PC-9 (cell line): ENCODE measurements at regions not wholly inside any gene's neighbourhood (a gene's known extent, or its start where the extent isn't known, plus 50 kb on each side); places are given as distances from the start of the nearest gene placed in this dataset.

ENCODE experiments used
- BruUV-seq: library from RNA; stranded (reverse); fragments of 400-500 nt; replicated peaks from 2 replicates; lab custom pipeline; 2021; lab: Mats Ljungman, UMichigan
- CTCF ChIA-PET: fragments of 300-600 bp; sonication (Branson Sonifier 250); formaldehyde crosslinking; loops from one replicate; lab custom pipeline; 2022; ENCODE audit warnings: antibody characterized with exemption; lab: Charles Lee
- POLR2A ChIA-PET: fragments of 300-600 bp; sonication (Branson Sonifier 250); formaldehyde crosslinking; loops from one replicate; lab custom pipeline; 2022; ENCODE audit warnings: antibody characterized with exemption; ENCODE audit not compliant: unreplicated experiment; lab: Charles Lee
- DNase-seq, 2 experiments: peaks; one replicate each; pipeline versions ENCODE4 v3.0.0 to v3.0.0-alpha.2; 2015 to 2022; ENCODE audit warnings: mixed read lengths in 1 of 2
- H2AFZ ChIP-seq: fragments of 200-600 bp; sonication (generic); 2 replicates; pipeline ENCODE4 v1.8.1; 2017; ENCODE audit warnings: antibody characterized with exemption
- H3F3A ChIP-seq: fragments of 200-600 bp; sonication (generic); 2 replicates; pipeline ENCODE4 v1.8.1; 2017; ENCODE audit warnings: antibody characterized with exemption, mild to moderate bottlenecking, low read depth; ENCODE audit not compliant: insufficient read depth
- H3K27ac ChIP-seq: fragments of 200-600 bp; sonication (generic); 2 replicates; pipeline ENCODE4 v1.6.1; 2016; ENCODE audit warnings: mixed run types
- H3K27me3 ChIP-seq: fragments of 200-600 bp; sonication (generic); 2 replicates; pipeline ENCODE4 v1.6.1; 2016; ENCODE audit warnings: low read depth, mixed run types; ENCODE audit not compliant: insufficient read depth
- H3K36me3 ChIP-seq: fragments of 200-600 bp; sonication (generic); 2 replicates; pipeline ENCODE4 v1.6.1; 2016; ENCODE audit warnings: low read depth, mixed run types
- H3K4me1 ChIP-seq: fragments of 200-600 bp; sonication (generic); replicated peaks from 2 replicates; pipeline ENCODE4 v1.6.1; 2016; ENCODE audit warnings: mixed run types; ENCODE audit not compliant: insufficient read depth
- H3K4me2 ChIP-seq: fragments of 200-600 bp; sonication (generic); 2 replicates; pipeline ENCODE4 v1.6.1; 2017; ENCODE audit warnings: mixed run types
- H3K4me3 ChIP-seq: fragments of 200-600 bp; sonication (generic); 2 replicates; pipeline ENCODE4 v1.6.1; 2016; ENCODE audit warnings: mixed run types
- H3K79me2 ChIP-seq: fragments of 200-600 bp; sonication (generic); 2 replicates; pipeline ENCODE4 v1.6.1; 2017; ENCODE audit warnings: low read depth, mixed run types
- H3K9me2 ChIP-seq: fragments of 200-600 bp; sonication (generic); 2 replicates; pipeline ENCODE4 v1.8.1; 2017; ENCODE audit warnings: mild to moderate bottlenecking; ENCODE audit not compliant: insufficient read depth
- H3K9me3 ChIP-seq: fragments of 200-600 bp; sonication (generic); 2 replicates; pipeline ENCODE4 v1.8.1; 2016; ENCODE audit warnings: low read depth; ENCODE audit not compliant: insufficient read depth
- H4K20me1 ChIP-seq: fragments of 200-600 bp; sonication (generic); 2 replicates; pipeline ENCODE4 v1.8.1; 2017; ENCODE audit not compliant: insufficient read depth
- CTCF ChIP-seq: fragments of 200-600 bp; sonication (generic); conservative IDR thresholded peaks from 2 replicates; pipeline ENCODE4 v1.6.1; 2017; ENCODE audit warnings: mixed run types, antibody characterized with exemption, mild to moderate bottlenecking, moderate library complexity
- EZH2 ChIP-seq: fragments of 200-600 bp; sonication (generic); IDR thresholded peaks from 2 replicates; pipeline ENCODE4 v1.8.0; 2017; ENCODE audit warnings: antibody characterized with exemption, low read depth
- intact Hi-C: fragments of 100-400 bp; cut with micrococcal nuclease; formaldehyde crosslinking; loops from one replicate; pipeline ENCODE4 v1.10.0; 2022; ENCODE audit not compliant: unreplicated experiment

DNA sequence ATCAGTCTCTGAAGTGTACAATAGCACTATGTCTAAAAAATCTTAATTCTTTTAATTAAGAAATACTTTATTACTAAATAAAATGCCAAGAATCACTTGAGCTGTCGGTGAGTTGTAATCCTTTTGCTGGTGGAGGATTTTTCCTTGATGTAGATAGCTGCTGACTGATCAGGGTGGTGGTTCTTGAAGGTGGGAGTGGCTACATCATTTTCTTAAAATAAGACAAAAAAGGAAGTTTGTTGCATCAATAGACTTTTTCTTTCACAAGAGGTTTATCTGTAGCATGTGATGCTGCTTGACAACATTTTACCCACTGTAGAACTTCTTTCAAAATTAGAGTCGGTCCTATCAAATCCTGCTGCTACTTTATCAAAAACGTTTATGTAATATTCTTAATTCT lies 68.8 kb upstream of the ZC4H2 start:
- CTCF ChIA-PET, result no interaction called here
- H2AFZ ChIP-seq, result no peak overlapping the region
- H3K27me3 ChIP-seq, result no peaks in the 10 kb centered on the region
- H3K79me2 ChIP-seq, result no peaks in the 10 kb centered on the region
- no peak overlapping the region for H3K27ac ChIP-seq
- H3K4me3 ChIP-seq, result no peak overlapping the region
- no peaks in the 10 kb centered on the region for H3K36me3 ChIP-seq
- intact Hi-C loops, result no loop called here
- no peaks in the 10 kb centered on the region for H3K9me3 ChIP-seq
- H3F3A ChIP-seq, result no peaks in the 10 kb centered on the region
- H4K20me1 ChIP-seq, result no peaks in the 10 kb centered on the region
- no peaks in the 10 kb centered on the region for H3K4me1 ChIP-seq
- DNase-seq, result no peak
- no peak for TF ChIP-seq CTCF
- no peak for TF ChIP-seq EZH2
- no TSS peak for BruUV-seq
- H3K9me2 ChIP-seq, result no peaks in the 10 kb centered on the region
- H3K4me2 ChIP-seq, result no peak overlapping the region
- POLR2A ChIA-PET, result no interaction called here

GRCh38 chrX:65035446-65035770 lies 59.2 kb upstream of the ZC4H2 start:
- H2AFZ ChIP-seq, result no peak overlapping the region
- no peaks in the 10 kb centered on the region for H3K4me1 ChIP-seq
- H3K4me2 ChIP-seq, result no peak overlapping the region
- no peaks in the 10 kb centered on the region for H4K20me1 ChIP-seq
- POLR2A ChIA-PET, result no interaction called here
- H3K36me3 ChIP-seq, result no peaks in the 10 kb centered on the region
- no peak overlapping the region for H3K27ac ChIP-seq
- CTCF ChIA-PET, result no interaction called here
- TF ChIP-seq EZH2 (no peak), CTCF (no peak)
- no peaks in the 10 kb centered on the region for H3K9me3 ChIP-seq
- no peaks in the 10 kb centered on the region for H3K27me3 ChIP-seq
- no peak for DNase-seq
- H3K4me3 ChIP-seq, result no peak overlapping the region
- intact Hi-C loops, result no loop called here
- BruUV-seq, result no TSS peak
- no peaks in the 10 kb centered on the region for H3K79me2 ChIP-seq
- H3K9me2 ChIP-seq, result no peaks in the 10 kb centered on the region
- H3F3A ChIP-seq, result no peaks in the 10 kb centered on the region

GRCh38 chrX:65034668-65035445 lies 58.6 kb upstream of the ZC4H2 start, which contains the start of gene ZC3H12B:
Gene ZC3H12B, plus strand, starts transcription at chrX:65034826.
- H3K79me2 ChIP-seq, result no peaks in the 10 kb centered on the region
- ChIA-PET CTCF (no interaction called here), POLR2A (no interaction called here)
- no peaks in the 10 kb centered on the region for H3K9me3 ChIP-seq
- H3K27ac ChIP-seq, result no peak within 1 kb of the TSS
- H3F3A ChIP-seq, result no peaks in the 10 kb centered on the region
- no peak within 1 kb of the TSS for H2AFZ ChIP-seq
- intact Hi-C loops, result no loop called here
- no peaks in the 10 kb centered on the region for H3K9me2 ChIP-seq
- BruUV-seq, result no TSS peak
- no peaks in the 10 kb centered on the region for H3K27me3 ChIP-seq
- no peak within 1 kb of the TSS for H3K4me3 ChIP-seq
- no peak within 1 kb of the TSS for H3K4me2 ChIP-seq
- no peak for DNase-seq
- H3K4me1 ChIP-seq, result no peaks in the 10 kb centered on the region
- TF ChIP-seq CTCF (no peak), EZH2 (no peak)
- H4K20me1 ChIP-seq, result no peaks in the 10 kb centered on the region
- H3K36me3 ChIP-seq, result no peaks in the 10 kb centered on the region
